HG03175 (cell line): ENCODE measurements at regions not wholly inside any gene's neighbourhood (a gene's known extent, or its start where the extent isn't known, plus 50 kb on each side); places are given as distances from the start of the nearest gene placed in this dataset.

Experiments
- ATAC-seq: cut with Tn5 transposase; IDR thresholded peaks from one replicate; pipeline ENCODE4 v1.9.1; 2021; ENCODE audit warnings: mild to moderate bottlenecking, moderate library complexity; ENCODE audit not compliant: unreplicated experiment

- ATAC-seq = peak; percentile 49
These were observed 56.0 kb upstream of the BTRC start for GRCh38 chr10:101297901-101298486.

GRCh38 chr10:101299211-101299610 is 54.8 kb upstream of the BTRC start:
- no peak for ATAC-seq

GRCh38 chr10:101301111-101301731 is 52.7 kb upstream of the BTRC start:
- no peak for ATAC-seq

- no peak for ATAC-seq
These were observed 50.8 kb upstream of the BTRC start for GRCh38 chr10:101303087-101303703.
